Activated CD4-positive, alpha-beta T cell treated with anti-CD3 and anti-CD28 coated beads for 1 hour (primary cell): ENCODE measurements at regions not wholly inside any gene's neighbourhood (a gene's known extent, or its start where the extent isn't known, plus 50 kb on each side); places are given as distances from the start of the nearest gene placed in this dataset.

Experiments used
- DNase-seq: peaks from one replicate; pipeline ENCODE4 v3.0.0-alpha.2; 2020

- DNase-seq, result no peak
These were observed 50.3 kb downstream of the UTRN start for GRCh38 chr6:144335311-144335861.

- no peak for DNase-seq
These were observed 50.8 kb downstream of the UTRN start for GRCh38 chr6:144335914-144336313.

- no peak for DNase-seq
These were observed 51.8 kb downstream of the UTRN start for GRCh38 chr6:144336900-144337299.

GRCh38 chr6:144338474-144338873 lies 53.3 kb downstream of the UTRN start:
- DNase-seq, result no peak

DNA sequence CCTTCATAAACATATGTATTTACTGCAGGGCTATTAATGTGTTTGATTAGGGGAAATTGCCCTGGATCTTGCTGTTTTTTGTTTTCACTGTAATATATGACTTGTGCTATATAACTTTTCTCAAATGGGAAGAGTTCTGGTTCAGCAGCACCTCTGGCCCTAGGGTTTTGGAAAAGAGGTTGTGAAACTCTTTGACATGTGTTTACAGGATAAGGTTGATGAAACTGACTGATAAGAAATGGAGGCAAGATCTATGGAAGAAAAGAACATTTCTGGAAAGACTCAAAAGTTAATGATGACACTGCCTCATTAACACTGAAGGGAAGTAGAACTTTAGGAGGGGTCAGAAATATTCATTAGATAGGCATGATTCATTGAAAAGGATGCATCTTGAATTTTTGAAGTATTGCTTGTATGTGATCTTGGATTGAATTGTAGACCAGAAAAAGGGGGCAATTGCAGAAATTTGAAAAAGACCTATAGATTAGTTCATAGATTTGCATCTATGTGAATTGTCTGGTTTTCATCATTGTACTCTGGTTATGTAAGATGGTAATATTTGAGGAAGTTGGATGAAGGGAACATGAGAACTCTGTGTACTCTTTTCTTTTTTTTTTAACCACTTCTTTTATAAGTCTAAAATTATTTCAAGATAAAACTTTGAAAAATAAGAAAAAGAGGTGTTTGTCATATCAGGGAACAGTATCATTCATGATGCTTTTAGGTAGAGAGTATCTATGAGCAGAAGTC lies 54.0 kb downstream of the UTRN start:
- no peak for DNase-seq

DNA sequence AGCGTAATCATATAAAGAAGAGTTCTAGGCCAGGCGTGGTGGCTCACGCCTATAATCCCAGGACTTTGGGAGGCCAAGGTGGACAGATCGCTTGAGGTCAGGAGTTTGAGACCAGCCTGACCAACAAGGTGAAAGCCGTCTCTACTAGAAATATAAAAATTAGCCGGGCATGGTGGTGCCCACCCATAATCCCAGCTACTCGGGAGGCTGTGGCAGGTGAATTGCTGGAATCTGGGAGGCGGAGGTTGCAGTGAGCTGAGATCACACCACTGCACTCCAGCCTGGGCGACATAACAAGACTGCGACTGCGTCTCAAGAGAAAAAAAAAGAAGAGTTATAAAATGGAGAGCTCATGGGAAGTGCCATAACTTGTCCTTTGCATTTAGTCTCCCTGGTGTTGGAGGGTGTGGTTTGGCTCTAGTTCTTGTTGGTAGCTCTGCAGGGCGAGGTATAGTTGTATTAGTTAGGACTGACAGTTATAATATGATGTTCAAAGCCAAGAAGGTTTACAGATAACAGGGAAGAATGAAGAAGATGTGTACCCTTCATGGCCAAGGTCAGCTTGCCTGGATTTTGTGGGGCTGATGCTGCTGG lies 54.8 kb downstream of the UTRN start:
- DNase-seq, result no peak

DNA sequence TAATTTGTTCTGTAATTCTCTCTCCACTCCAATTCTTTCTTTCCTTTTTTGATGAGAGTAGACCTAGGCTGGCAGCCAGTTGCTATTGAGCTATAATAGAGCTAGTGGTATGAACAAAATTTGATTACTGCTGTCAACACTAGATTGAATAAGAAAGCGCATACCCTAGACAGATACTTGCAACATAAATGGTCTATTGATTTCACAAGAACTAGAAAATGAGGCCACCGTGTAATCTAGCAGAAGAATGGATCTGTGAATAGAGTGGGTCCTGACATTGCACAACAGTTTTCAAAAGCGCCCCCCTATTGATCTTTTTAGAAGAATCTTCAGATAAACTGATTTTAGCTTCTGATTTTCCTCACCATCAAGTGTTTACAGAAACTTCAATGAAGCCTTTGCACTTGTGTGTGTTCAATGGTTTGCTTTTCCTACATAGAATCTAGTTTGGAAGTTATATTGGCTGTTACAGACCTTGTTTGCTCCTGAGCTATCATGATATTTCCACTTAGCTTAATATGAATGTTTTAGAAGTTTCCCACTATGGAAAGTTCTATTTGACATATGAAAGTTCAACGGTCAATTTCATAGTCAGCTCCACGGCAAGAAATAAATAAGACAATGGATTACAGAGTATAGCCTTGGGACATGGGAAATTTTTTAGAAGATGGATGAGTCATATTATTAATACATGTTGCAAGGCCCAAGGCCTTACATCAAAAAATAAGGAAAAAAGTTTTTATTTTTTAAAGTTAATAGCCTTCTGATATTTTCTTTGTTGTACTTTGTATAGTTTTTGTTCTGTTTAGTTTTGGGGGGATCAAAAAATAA lies 55.6 kb downstream of the UTRN start:
- DNase-seq, result no peak

- no peak for DNase-seq
These were observed 56.8 kb downstream of the UTRN start for GRCh38 chr6:144341831-144342527.

GRCh38 chr6:144343701-144344428 lies 58.7 kb downstream of the UTRN start:
- no peak for DNase-seq

- DNase-seq, result no peak
These were observed 59.5 kb downstream of the UTRN start for GRCh38 chr6:144344646-144345045.

GRCh38 chr6:144345451-144345850 lies 60.3 kb downstream of the UTRN start:
- DNase-seq, result no peak

GRCh38 chr6:144346719-144347447 lies 61.7 kb downstream of the UTRN start:
- DNase-seq, result no peak

GRCh38 chr6:144347448-144347759 lies 62.3 kb downstream of the UTRN start:
- no peak for DNase-seq

DNA sequence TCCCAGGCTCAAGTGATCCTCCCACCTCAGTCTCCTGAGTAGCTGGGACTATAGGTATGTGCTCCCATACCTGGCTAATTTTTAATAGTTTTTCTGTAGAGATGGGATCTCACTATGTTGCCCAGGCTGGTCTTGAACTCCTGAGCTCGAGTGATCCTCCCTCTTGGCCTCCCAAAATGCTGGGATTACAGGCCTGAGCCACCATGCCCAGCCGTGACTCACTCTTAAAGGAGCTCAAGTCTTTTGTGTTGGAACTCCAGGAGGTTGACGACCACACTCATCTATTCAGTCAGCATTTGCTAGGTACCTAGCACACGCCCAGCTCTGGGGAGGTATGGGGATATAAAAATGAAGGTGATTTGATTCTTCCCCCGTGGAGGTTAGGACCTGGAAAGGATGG lies 62.8 kb downstream of the UTRN start:
- DNase-seq, result no peak

GRCh38 chr6:144349690-144350527 lies 64.8 kb downstream of the UTRN start:
- DNase-seq, result no peak

- no peak for DNase-seq
These were observed 65.4 kb downstream of the UTRN start for GRCh38 chr6:144350528-144350880.

DNA sequence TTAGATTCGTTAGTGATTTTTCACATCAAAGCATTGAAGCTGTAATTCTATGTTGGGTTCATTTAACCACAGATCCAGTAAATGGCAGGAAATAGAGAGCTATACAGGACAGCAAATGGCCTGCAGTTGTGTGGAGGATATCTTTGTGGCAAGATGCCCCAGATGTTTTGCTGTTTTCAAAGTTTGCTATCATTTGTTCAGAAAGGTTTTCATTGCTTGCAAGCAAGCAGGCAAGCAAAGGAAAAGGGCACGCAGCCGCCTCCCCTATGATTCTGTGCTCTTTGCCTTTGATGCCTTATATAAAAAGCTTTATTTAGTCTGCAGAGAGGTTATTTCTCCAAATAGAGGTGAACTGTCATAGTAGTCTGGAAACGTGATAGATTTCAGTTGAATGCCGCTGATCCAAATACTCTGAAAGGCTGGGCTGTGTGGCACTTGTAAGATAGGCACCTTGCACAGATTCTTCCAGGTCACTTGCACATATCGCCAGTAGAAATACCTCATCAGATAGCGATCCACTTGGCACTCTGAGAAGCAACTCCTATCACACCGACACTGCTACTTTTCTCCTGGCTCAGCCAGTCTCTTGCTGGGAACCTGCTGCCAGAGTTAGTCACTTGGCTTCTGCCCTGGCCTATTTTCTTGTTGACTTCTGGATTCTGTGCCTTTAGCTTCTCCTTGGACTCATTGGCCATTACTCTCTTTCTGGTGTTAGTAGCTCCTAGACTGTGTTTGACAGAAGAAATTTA lies 66.4 kb downstream of the UTRN start:
- no peak for DNase-seq

DNA sequence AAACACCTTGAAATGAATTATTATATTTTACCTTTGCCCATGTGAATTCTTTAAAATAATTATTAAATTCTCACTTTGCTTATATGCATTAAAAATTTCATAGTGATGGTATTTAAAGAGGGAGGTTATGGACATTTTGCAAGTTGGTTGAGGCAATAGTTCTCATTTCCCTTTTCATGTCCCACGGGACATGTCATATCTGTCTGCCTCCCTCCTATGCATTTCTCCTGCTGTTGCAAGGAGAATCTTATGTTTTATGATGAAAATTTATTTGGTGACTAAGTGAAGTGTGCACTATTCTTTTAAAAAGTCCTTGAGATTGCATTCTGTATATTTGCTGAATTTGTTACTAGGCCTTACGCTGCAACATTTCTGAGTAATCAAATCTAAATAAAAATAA lies 67.2 kb downstream of the UTRN start:
- no peak for DNase-seq

GRCh38 chr6:144353871-144354314 lies 68.8 kb downstream of the UTRN start:
- DNase-seq, result no peak

DNA sequence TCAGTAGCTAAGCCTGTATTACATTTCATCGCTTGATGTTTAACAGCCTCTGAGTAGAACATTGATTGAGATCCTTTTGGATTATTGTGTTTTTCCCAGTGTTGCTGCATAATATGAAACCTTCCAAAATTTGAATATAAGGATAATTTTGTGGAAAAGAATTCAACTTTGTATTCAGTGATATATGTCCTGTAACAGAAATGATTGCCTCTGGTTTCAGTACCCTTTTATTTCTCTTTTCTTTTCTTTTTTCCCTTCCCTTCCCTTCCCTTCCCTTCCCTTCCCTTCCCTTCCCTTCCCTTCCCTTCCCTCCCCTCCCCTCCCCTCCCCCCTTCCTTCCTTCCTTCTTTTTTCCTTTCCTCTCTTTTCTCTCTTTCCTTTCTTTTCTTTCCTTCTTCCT lies 74.6 kb downstream of the UTRN start:
- DNase-seq, result no peak
